ENCODE measurements at regions not wholly inside any gene's neighbourhood (a gene's known extent, or its start where the extent isn't known, plus 50 kb on each side); places are given as distances from the start of the nearest gene placed in this dataset.

DNA sequence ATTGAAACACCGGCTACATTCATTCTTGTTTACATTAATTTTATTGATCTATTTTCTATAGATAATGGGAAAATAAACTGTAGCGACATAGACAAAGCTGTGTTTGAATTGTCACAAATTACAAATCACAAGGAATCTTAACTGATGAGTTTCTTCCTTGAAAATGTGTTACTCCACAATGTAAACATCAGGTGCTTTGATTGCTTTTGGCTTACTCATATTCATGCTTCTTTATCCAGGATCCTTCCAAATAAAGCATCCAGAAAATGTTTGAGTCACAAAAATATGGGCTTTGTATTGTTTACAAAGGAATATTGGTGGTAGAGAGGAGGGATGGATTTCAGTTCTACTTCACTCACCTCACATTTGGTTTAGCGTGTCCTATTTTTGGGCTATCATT is 64.0 kb downstream of the BMP2 start:
- DNase-seq, result no peak

DNA sequence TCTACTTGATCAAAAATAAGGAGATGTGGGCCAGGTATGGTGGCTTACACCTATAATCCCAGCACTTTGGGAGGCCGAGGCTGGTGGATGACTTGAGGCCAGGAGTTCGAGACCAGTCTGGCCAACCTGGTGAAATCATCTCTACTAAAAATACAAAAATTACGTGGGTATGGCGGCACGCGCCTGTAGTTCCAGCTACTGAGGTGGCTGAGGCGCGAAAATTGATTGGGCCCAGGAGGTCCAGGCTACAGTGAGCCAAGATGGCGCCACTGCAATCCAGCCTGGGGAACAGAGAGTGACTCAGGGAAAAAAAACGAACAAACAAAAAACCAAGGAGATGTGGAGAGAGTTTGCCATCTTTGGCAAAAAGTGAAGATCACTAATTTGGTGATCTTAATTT is 65.3 kb downstream of the BMP2 start:
- DNase-seq, result no peak

DNA sequence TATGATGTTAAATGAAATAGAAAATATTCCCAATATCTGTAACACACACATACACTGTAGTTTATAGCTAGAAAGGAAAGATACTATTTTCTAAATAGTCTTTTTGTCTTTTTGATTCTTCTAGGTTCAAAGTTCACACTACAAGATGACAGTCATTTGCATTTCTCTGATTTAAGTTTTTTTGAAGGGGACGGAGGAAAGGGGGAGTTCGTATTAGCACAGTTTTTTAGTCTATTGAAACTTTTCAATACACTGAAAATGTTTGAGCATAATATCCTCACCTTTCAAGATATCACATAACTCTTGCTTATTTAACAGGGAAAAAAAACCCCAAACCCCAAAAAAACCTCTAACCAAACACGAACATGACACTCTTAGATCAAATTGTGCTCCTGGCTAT is 68.1 kb downstream of the BMP2 start:
- DNase-seq, result no peak

DNA sequence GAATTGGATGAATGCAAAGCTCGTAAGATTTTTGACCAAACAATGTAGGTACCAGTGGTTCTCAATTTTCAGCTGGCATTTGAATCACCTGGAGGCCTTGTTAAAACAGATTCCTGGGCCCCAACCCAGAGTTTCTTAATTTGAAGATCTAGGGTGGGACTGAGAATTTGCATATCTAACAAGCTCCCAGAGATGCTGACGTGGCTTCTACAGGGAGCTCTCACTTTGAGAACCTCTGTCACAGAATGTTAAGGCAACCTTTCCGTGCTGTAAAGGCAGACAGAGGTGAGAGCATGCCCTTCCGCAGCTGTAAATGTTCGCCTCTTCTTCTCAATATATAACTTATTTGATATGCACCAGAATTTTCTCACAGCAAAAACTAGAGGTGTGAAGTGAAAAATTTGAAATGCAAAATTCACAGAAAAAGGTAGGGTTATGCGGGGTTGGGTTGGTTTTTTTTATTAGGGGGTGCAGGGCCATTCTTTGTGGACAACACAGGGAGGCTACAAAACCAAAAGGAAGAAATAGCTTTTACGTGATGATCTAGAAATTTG is 69.4 kb downstream of the BMP2 start:
- DNase-seq, result no peak

DNA sequence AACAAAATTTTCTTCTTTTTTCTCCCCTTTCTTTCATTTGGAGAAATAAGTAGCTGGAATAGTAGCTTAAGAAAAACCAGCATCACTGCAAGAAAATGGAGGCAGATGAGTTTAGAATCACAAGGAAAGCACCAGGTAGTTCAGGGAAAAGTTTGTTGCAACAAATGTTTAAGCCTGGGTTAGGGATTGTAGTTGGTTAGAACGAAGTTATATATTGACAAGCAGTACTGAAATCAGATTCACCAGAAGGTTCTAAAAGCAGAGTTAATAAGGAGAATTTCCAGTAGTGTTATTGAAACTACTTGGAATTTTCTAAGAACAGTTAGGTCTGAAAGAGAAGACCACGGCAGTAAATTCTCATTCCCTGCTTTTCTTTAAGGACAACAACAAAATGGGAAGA is 70.2 kb downstream of the BMP2 start:
- DNase-seq, result no peak

DNA sequence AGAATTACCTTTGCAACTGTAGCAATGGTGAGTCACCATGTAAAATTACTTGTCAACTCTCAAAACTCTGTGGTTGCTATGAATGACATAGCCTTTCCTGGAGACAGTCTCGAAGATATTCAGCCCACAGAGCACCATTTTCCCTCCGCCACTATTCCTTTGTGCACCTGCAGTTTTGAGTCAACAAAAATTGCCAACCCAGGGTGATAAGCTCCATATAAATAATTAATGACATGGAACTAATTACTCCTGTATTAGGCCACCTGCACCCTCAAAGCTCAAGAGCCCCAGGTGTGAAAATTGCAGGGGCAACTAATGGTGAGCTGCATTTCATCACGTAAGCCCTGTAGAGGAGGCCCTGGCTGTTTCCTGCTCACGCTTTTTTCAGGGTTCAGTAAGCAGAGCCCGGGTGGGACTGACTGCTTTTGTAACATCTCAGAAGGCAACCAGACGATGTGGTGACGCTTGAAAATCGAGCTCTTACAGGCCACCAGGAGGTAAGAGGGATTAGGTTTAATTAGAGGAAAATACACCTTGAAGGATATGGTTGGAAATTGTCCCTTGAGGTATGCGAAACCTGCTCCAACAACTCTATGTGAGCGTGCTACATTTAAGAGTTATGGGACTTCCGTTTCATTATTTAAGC is 70.8 kb downstream of the BMP2 start:
- DNase-seq, result no peak

DNA sequence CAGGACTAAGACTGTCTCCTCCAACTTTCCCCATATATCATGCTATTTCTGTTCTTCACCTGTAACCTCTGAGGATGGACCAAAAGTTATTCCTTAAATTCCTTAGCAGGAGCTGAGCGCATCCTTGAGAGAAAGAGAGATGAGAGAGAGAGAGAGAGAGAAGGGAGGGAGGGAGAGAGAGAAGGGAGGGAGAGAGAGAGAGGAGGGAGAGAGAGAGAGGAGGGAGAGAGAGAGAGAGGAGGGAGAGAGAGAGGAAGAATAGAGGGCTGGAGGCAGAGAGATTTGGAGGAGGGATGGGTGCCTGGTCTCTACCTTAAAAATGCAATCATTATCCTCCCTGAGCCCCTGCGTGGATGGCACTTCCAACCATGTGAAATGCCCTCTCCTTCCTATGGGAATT is 73.6 kb downstream of the BMP2 start:
- no peak for DNase-seq

DNA sequence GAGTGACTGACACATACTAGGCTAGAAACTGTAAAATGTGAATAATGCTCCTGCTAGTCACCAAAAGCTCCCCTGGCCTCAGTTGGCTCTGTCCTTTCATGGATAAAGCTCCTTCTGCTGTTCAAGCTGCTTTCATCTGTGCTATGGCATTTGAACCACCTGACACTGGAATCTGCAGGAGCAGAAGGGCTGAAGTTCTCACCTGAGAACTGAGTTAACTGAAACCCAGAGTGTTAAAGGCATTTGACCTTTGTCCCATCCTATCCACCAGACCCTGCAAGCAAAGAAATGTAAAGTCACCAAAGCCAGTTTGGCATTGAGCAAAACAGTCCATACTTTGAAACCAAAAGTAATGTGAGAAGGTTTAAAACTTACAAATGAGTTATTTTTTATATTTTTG is 77.7 kb downstream of the BMP2 start:
- no peak for DNase-seq

DNA sequence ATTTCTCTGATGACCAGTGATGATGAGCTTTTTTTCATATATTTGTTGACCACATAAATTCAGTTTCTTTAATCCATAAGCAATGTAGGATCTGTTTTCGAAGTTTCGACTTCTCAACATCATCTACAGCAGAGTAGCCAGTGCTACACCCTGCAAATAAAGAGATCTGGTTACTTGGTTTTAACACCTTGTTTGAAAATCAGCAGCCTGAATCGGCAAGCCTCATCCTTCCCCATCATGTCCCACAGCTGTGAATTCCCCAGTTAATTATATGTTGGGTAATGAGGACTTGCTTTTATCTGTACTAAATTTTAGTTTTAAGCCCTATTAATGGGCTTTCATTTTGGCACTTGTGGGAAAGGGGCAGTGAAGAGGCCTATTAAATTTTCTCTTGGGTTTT is 80.6 kb downstream of the BMP2 start:
- DNase-seq, result no peak

DNA sequence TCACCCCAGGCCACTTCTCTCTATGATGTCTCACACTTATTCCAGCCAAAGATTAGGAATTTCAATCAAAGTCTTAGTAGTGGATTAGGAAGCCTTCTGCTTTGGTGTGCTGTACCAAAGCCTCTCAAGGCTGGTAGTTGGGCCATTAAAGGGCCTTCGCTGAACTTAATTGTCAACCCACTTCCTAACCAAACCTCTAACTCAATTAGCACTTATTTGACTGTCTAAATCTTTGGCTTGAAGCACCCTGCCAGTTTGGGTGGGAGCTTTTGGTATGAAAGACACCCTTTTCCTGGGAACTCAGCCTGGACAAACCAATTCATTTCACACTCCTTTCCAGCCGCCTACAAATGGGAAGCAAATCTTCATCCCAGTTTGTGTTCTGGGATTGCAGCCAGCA is 81.5 kb downstream of the BMP2 start:
- DNase-seq, result no peak

DNA sequence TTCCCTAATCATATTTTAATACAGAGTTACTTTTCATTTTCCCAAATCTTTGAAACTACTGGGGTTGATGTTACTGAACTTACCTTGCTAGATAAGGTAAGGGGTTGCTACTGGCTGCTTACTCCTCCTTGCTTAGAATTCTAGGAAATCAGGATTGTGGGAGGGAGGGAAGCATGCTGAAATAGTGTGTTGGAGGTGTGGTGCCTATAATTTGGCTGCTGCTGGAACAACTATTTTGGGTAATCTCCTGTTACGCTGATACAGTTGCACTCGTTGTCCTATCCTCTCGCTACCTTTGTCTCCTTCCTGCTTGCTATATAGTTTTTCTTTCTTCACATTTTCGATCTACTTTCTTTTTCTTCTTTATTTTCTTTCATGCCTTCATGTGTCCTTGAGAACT is 83.7 kb downstream of the BMP2 start:
- no peak for DNase-seq

DNA sequence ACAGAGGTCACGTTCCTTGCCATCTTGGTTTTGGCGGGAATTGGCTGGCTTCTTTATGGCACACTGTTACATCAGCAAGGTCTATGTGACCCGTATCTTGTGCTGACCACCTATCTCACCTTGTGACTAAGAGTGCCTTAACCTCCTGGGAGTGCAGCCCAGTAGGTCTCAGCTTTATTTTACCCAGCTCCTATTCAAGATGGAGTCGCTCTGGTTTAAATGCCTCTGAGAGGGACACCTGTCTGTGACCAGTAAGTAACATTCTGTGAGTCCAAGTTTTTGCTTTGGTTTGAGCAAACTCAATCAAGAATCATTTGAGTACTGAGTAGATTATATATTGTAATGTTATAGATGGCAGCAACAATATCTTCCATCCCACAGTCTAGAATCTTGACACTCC is 85.0 kb downstream of the BMP2 start:
- DNase-seq, result no peak

DNA sequence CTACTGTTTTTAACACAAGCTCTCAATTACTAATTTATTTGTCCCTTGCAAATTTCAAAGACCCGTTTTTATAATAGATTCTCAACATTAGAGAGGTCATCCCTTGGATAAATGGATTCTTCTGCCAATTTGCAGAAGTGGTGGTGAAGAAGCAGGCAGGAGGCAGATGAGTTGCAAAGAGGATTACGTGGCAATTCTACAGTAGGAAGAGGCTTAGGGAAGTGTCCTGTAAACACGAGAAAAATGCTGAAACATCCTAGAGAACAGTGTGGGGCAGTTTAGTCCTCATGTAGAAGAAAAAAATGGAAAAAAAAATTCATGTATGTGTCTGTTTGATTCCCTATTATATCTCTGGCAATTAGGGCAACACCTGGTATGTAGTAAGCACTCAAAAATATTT is 87.6 kb downstream of the BMP2 start:
- DNase-seq, result no peak

DNA sequence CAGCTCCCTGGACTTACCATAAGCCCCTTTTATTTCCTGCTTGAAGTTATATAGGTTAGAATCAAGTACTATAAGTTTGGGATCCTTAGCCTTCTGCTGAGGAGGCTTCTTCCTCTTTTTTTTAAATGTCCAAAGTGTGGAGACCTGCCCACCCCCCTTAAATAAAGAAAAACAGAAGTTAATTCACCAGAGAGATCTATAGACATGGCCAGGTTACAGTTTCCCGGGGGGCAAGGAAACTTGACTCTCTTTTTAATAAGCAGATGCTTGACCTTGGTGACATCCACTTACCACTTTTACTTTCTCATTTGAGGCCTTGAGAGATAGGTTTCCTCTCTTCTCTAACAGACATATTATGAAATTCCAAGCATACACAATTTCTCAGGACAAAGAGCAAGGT is 88.3 kb downstream of the BMP2 start:
- DNase-seq, result no peak

DNA sequence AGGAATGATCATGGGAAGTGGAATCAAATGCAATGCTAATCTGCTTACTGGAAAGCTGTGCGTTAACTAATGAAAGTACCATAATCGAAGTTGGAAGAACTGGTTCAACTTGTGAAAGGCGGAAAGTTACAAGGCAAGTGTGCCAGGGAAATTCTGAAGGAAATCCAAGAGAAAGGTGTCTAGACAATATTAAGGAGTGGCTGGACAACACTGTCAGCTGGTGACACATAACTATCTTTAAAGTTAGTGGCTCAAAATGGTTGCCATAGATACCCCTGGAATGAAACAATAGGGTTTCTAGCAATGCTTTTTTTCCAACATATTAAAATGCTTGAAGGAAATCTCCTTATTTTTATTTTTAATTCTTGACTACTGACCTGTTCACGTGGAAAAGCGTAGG is 90.4 kb downstream of the BMP2 start:
- DNase-seq, result no peak

DNA sequence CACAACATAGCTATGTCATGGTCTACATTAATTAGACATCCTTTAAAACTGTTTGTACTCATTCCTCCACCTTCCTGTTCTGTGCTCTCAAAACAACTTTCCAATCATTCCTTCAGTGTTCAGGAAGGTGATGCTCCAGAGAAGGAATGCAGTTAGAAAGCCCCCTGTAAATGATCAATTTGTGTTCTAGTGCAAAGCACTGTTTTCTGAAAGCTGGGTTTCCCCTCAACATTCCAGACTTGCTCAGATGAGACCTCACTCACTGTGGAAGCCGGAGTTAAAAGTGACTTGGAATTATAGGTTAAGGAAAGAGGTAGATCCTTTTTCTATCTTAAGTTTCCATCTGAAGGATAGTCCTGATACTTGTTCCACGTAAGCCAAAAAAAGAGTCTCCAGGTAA is 95.9 kb downstream of the BMP2 start:
- DNase-seq, result no peak

DNA sequence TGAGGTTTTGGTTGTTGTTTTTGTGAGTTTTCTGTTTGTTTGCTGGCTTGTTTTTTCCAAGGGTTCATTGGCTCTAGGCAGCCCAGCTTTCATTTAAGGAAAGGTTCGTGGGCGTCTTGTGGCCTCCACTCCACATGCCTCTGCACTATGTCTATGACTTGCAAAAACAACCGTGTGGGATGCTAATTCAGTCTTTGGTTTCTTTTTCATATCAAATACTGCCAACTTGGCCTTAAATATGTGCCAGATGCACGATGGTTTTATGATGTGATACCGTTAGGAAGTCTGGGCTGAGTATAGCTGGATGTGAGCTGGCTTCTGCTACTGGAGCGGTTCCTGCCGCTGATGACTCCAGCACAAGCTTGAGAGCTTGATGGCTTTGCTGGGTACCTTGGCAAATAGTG is 96.3 kb downstream of the BMP2 start:
- no peak for DNase-seq

DNA sequence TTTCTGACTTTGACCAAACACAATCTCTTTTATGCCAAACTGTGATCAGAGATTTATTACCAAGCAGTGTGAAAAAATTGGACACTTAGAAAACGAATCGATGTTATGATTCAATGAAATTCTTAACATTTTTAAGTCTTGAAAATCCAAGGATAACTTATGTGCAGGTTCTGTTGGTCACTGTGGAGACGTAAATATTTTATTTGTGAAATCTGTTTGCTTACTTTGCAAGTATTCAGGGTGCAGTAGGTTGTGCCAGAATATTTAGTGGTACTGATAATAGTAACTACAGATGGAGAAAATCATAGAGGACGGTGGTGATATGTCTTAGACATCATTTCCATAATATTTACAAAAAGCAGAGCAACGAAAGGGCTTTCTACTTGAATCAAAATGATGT is 97.3 kb downstream of the BMP2 start:
- no peak for DNase-seq

DNA sequence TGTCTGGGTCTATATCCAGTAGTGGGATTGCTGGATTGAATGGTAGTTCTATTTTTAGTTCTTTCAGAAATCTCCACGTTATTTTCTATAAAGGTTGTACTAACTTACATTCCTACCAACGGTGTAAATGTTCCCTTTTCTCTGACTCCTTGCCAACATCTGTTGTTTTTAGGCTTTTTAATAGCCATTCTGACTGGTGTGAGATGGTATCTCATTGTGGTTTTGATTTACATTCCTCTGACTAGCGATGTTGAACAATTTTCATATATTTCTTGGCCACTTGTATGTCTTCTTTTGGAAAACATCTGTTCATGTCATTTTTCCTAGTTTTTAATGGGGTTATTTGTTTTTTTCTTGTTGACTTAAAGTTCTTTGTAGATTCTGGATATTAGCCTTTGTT is 99.3 kb downstream of the BMP2 start:
- DNase-seq, result no peak

DNA sequence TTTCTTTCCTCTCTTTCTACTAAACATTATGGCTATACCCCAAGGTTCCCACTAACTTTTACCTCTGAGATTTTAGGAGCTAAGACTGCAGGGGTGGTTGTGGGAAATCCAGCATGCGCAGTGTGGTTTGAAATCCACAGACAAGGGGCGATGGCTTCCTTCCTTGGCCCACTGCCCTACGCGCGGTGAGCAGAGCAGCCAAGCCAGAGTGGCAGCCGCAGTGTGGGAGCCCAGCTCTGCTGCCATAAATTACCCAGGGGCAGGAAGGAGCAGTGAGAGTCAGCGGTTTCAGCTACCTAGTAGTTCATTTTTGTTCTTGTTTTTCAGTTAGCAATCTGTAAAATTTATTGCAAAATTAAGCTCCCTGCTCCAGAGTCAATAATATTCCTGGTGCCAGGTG is 101.4 kb downstream of the BMP2 start:
- DNase-seq, result no peak

DNA sequence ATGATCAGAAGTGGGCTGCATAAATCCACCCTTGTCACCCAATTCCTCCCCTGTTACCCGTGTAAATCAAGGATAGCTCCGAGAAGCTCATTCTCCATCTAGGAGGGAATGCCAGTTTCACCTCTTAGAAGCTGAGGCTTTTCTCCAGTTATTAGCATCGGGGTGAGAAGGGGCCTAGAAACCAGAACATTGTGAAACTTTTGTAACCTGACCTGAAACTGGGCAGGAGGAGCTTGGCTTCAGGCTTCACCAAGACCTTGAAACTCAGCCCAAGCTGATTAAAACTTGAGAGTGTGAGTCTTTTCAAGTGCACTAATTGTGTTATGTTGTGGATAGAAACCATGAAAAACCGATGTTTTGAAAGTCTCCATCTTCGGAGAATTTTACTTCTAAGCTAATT is 103.1 kb downstream of the BMP2 start:
- no peak for DNase-seq

DNA sequence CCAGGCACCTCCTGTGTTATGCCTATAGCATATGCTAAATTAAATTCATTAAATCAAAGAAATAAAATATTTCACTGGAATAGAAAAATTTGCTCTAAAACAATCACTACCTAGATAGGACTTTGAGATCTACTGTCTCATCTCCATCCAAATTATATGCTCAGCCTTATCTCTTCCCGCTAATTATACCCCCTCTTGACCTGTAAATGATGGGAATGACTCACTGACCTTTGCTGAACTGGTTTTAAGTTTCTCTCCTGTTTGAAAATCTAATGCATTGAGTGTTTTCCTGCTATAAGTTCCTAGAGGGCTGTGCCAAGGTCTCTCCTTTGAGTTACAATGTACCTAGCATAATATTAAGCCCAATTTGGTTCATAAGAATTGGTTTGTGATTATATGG is 110.1 kb downstream of the BMP2 start:
- DNase-seq, result no peak

DNA sequence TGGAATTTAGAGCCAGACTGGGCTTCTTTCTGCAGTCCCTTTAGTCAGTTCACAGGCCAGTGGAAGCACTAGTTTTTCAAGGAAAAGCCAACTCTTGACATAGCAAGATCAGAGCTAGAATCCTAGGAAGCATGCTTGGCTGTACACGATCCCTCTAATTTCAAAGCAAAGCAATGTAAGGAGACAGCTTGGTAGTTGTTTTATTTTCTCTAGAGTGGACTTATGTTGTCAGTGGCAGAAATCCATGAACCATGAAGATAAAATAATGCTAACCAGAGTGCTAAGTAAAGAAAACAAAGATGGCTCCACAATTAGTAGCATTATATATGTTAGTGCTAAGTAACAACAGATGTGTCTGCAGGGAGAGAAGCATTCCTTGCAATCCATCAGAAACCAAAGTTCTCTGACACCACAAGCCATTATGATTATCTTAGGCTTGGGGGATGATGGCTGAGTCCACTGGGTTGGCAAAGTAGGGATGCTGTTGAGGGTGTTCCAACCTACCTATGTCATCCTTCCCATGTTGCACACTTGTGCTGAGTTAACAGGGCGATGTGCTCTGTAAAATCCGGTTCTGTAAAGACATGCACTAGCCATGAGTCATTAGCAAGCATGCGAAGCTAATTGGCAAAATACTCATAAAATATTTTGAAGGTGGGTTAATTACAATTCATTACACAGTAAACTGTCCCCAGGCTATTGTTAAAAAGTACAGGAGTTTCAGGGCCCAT is 115.2 kb downstream of the BMP2 start:
- no peak for DNase-seq

DNA sequence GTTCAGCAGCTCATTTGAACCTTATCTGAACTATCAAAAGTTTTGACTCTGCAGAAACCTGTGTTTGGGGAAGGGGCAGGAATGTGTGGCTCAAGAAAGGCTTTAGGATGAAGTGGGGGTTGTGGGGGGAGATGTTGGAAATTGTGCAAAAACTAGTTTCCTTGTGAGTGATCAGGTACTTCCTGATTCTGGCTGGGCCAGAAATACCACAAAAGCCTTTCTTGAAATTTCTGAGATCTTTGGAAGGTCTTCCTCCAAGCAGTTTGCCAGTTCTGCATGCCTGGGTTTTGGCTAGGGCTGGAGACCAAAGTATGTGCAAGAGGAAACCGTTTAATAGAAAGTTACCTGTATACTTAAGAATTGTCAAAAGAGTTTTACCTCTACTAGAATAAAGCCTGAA is 116.6 kb downstream of the BMP2 start:
- DNase-seq, result no peak
